Frontal cortex (tissue), 3 donors: ENCODE measurements at regions not wholly inside any gene's neighbourhood (a gene's known extent, or its start where the extent isn't known, plus 50 kb on each side); places are given as distances from the start of the nearest gene placed in this dataset.
"Not testable (repeated sequence)": the region's sequence is repeated elsewhere in the genome, so short reads cannot be mapped to it uniquely, and the experiment has no call there.

Experiments used
- DNase-seq, 2 donors: peaks; one replicate each; pipeline ENCODE4 v3.0.0; 2012; ENCODE audit warnings: low spot score in 2 of 2
- FAIRE-seq: peaks from 2 replicates; lab custom pipeline; 2012; peaks lifted over from hg19 to GRCh38; lab: Jason Lieb, UNC
- donor health status: control.
- donor health status: control.
- donor health status: control.

- DNase-seq, result no peak
- no peak for FAIRE-seq
Observed at GRCh38 chr13:110046811-110047210, 260.1 kb downstream of the COL4A1 start.

- no peak for FAIRE-seq
- DNase-seq, result no peak
Observed at GRCh38 chr13:110045919-110046318, 259.5 kb upstream of the IRS2 start.

GRCh38 chr13:110045202-110045601 is 258.8 kb upstream of the IRS2 start:
- FAIRE-seq, result no peak
- DNase-seq, result no peak

- FAIRE-seq, result no peak
- DNase-seq, result no peak
Observed at GRCh38 chr13:110044551-110045111, 258.2 kb upstream of the IRS2 start.

- FAIRE-seq, result no peak
- DNase-seq, result no peak
Observed at GRCh38 chr13:110042253-110042950, 256.0 kb upstream of the IRS2 start.

- not testable (repeated sequence) for DNase-seq, FAIRE-seq
Observed at GRCh38 chr13:110041638-110042037, 255.3 kb upstream of the IRS2 start.

GRCh38 chr13:110037925-110038573 is 251.7 kb upstream of the IRS2 start:
- FAIRE-seq (no peak), DNase-seq (no peak)

GRCh38 chr13:110036060-110036459 is 249.7 kb upstream of the IRS2 start:
- FAIRE-seq (no peak), DNase-seq (no peak)

- FAIRE-seq (no peak), DNase-seq (no peak)
Observed at GRCh38 chr13:110034031-110034549, 247.7 kb upstream of the IRS2 start.

- FAIRE-seq (no peak), DNase-seq (no peak)
Observed at GRCh38 chr13:110032969-110033368, 246.6 kb upstream of the IRS2 start.

- no peak for DNase-seq
- no peak for FAIRE-seq
Observed at GRCh38 chr13:110030394-110030928, 244.1 kb upstream of the IRS2 start.

- DNase-seq (no peak), FAIRE-seq (no peak)
Observed at GRCh38 chr13:110028838-110029621, 242.6 kb upstream of the IRS2 start.

GRCh38 chr13:110028311-110028710 is 241.9 kb upstream of the IRS2 start:
- DNase-seq, result no peak
- no peak for FAIRE-seq

- FAIRE-seq (no peak), DNase-seq (no peak)
Observed at GRCh38 chr13:110027470-110028240, 241.3 kb upstream of the IRS2 start.

GRCh38 chr13:110024645-110024980 is 238.2 kb upstream of the IRS2 start:
- FAIRE-seq, result no peak
- DNase-seq, result no peak

GRCh38 chr13:110023729-110024644 is 237.6 kb upstream of the IRS2 start:
- FAIRE-seq, result no peak
- peak in 1 of 2 donors; percentile 25 for DNase-seq

GRCh38 chr13:110018009-110018408 is 231.6 kb upstream of the IRS2 start:
- FAIRE-seq (no peak), DNase-seq (no peak)

GRCh38 chr13:110017379-110017778 is 231.0 kb upstream of the IRS2 start:
- FAIRE-seq (no peak), DNase-seq (no peak)
